ENCODE measurements at regions not wholly inside any gene's neighbourhood (a gene's known extent, or its start where the extent isn't known, plus 50 kb on each side); places are given as distances from the start of the nearest gene placed in this dataset.
"Not testable (repeated sequence)": the region's sequence is repeated elsewhere in the genome, so short reads cannot be mapped to it uniquely, and the experiment has no call there.

- no peak overlapping the region for H3K4me3 ChIP-seq (ENCODE audit: low read depth, low read length)
- no peak for DNase-seq (ENCODE audit: low read depth)
- TF ChIP-seq CTCF (IDR thresholded peaks at IDR 0.05; ENCODE audit: control insufficient read depth, extremely low read depth, insufficient read depth) = no peak
These were observed 77.1 kb upstream of the RAPH1 start for GRCh38 chr2:203612246-203612645.

DNA sequence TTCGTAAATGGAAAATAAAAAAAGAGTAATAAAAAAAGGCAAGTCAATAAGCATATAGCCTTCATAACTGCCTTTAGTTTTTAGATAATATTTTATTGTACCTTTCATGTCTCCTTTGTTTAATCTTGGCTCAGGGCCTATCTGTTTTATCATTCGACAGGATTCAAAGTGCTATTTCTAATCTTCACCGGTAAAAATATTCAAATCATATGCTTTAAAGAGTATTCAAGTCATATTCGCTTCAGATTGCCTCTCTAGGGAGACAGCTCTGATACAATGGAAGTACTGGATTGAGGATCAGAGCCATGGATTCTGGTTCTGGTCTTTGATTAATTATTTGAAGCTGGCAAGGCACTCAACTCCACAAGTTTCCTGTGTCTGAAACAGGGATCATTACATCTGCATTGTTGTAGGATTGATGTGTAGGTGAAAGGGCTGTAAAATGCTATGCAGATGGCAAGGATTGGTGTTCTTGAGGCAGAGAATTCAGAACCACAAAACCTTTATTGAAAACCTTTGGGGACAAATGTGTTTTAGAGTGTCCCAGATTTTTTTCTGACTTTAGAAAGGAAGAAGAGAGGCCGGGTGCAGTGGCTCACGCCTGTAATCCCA, 84.3 kb upstream of the RAPH1 start:
- no peak overlapping the region for H3K4me3 ChIP-seq (ENCODE audit: low read depth, low read length)
- TF ChIP-seq CTCF (IDR thresholded peaks at IDR 0.05; ENCODE audit: control insufficient read depth, extremely low read depth, insufficient read depth) = no peak
- DNase-seq (ENCODE audit: low read depth) = no peak

DNA sequence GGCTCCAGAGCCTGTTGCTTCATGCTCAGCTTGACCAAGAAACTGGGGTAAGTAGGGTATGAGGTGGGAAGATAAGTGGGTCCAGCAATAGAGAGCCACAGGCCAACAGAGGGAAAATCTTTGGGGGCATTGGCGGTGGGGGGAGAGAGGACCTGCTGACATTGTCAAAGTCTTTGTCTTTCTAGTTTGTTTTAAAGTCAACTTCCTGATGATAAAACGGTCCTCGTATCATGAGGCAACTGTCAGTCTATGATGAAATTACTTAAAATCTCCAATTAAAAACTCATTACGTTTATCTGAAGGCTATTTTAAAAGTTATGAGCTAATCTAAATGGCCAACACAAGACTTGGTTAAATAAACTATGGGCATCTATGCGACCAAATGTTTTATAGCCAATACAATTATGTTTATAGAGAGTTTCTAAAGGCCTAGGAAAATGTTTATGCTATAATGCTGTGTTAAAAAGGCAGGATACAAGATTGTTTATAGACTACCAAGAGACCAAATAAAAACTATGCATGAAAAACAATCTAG, 84.4 kb upstream of the CD28 start:
- no peak for TF ChIP-seq CTCF (IDR thresholded peaks at IDR 0.05; ENCODE audit: control insufficient read depth, extremely low read depth, insufficient read depth)
- H3K4me3 ChIP-seq (ENCODE audit: low read depth, low read length) = no peak overlapping the region
- no peak for DNase-seq (ENCODE audit: low read depth)

GRCh38 chr2:203623096-203623495, 83.3 kb upstream of the CD28 start:
- H3K4me3 ChIP-seq (ENCODE audit: low read depth, low read length) = no peak overlapping the region
- DNase-seq (ENCODE audit: low read depth) = no peak
- TF ChIP-seq CTCF (IDR thresholded peaks at IDR 0.05; ENCODE audit: control insufficient read depth, extremely low read depth, insufficient read depth) = no peak

DNA sequence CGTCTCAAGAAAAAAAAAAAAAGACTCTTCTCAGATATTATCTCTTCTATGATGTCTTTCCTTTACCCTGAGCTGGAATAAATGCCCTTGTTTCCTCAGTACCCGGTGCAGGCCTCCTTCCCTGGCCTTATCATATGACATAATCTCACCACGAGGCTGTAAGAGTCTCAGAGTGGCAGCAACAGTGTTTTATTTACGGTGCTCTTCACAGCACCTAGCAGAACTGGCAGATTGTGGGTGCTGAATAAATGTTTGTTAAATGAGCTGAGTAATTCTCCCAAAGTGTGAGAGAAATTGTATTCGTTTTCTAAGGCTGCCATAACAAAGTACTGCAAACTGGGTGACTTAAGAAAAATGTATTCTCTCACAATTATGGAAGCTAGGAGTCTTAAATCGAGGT, 82.8 kb upstream of the CD28 start:
- DNase-seq (ENCODE audit: low read depth) = no peak
- H3K4me3 ChIP-seq (ENCODE audit: low read depth, low read length) = no peak overlapping the region
- no peak for TF ChIP-seq CTCF (IDR thresholded peaks at IDR 0.05; ENCODE audit: control insufficient read depth, extremely low read depth, insufficient read depth)

DNA sequence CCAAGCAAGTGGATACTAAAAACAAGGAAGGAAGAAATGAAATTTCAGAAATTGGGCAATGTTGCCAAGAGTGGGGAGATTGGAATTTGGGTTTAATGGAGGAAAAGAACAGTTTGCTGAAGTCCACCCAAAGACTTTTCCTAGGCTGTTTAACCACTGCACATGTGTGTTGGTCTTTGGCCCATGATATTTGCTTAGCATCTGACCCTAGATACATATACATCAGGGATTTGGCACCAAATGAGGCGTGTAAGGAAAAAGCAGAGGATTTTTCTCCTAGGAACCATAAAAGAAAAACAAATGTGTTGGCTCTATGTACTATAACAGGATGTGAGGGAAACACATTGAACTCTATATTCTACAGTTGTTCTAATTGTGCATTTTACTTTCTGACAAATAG, 80.7 kb upstream of the CD28 start:
- TF ChIP-seq CTCF (IDR thresholded peaks at IDR 0.05; ENCODE audit: control insufficient read depth, extremely low read depth, insufficient read depth) = no peak
- H3K4me3 ChIP-seq (ENCODE audit: low read depth, low read length) = no peak overlapping the region
- no peak for DNase-seq (ENCODE audit: low read depth)

GRCh38 chr2:203626247-203626646, 80.2 kb upstream of the CD28 start:
- DNase-seq (ENCODE audit: low read depth); H3K4me3 ChIP-seq (ENCODE audit: low read depth, low read length): not testable (repeated sequence)
